Activated T-cell treated with anti-CD3 and anti-CD28 coated beads, Interleukin-2, amount 50 U/mL, for 24 hours (primary cell): ENCODE measurements at regions not wholly inside any gene's neighbourhood (a gene's known extent, or its start where the extent isn't known, plus 50 kb on each side); places are given as distances from the start of the nearest gene placed in this dataset.

Experiments
- DNase-seq: peaks from one replicate; pipeline ENCODE4 v3.0.0-alpha.2; 2020
- H3K27ac Mint-ChIP-seq: 2 replicates; pipeline ENCODE4 v1.8.0; 2020; ENCODE audit warnings: mild to moderate bottlenecking, mixed read lengths
- H3K27me3 Mint-ChIP-seq: 2 replicates; pipeline ENCODE4 v1.8.0; 2020; ENCODE audit warnings: mixed read lengths
- H3K36me3 Mint-ChIP-seq: 2 replicates; pipeline ENCODE4 v1.8.0; 2020; ENCODE audit warnings: low read depth, mixed read lengths
- H3K4me1 Mint-ChIP-seq: 2 replicates; pipeline ENCODE4 v1.8.0; 2020; ENCODE audit warnings: low read depth, mixed read lengths
- H3K4me3 Mint-ChIP-seq: 2 replicates; pipeline ENCODE4 v1.8.0; 2020; ENCODE audit warnings: mild to moderate bottlenecking, moderate library complexity, mixed read lengths
- H3K9me3 Mint-ChIP-seq: 2 replicates; pipeline ENCODE4 v1.8.0; 2020; ENCODE audit warnings: mixed read lengths

GRCh38 chr2:217466104-217466503, 536.7 kb downstream of the TNS1 start:
- DNase-seq, result no peak
- Mint-ChIP-seq H3K9me3 (no peaks in the 10 kb centered on the region), H3K4me1 (no peaks in the 10 kb centered on the region), H3K4me3 (no peak overlapping the region), H3K36me3 (no peaks in the 10 kb centered on the region), H3K27ac (no peak overlapping the region), H3K27me3 (no peaks in the 10 kb centered on the region)

GRCh38 chr2:217465100-217465499, 537.7 kb downstream of the TNS1 start:
- Mint-ChIP-seq H3K4me3 (no peak overlapping the region), H3K27ac (no peak overlapping the region), H3K36me3 (no peaks in the 10 kb centered on the region), H3K9me3 (no peaks in the 10 kb centered on the region), H3K4me1 (no peaks in the 10 kb centered on the region), H3K27me3 (no peaks in the 10 kb centered on the region)
- no peak for DNase-seq

- no peaks in the 10 kb centered on the region for H3K4me1 Mint-ChIP-seq
- no peak for DNase-seq
- H3K27ac Mint-ChIP-seq, result no peak overlapping the region
- H3K9me3 Mint-ChIP-seq, result no peaks in the 10 kb centered on the region
- H3K27me3 Mint-ChIP-seq, result no peaks in the 10 kb centered on the region
- H3K4me3 Mint-ChIP-seq, result no peak overlapping the region
- no peaks in the 10 kb centered on the region for H3K36me3 Mint-ChIP-seq
Observed at GRCh38 chr2:217463402-217464075, 539.3 kb downstream of the TNS1 start.

- Mint-ChIP-seq H3K4me1 (no peaks in the 10 kb centered on the region), H3K36me3 (no peaks in the 10 kb centered on the region), H3K9me3 (peaks cover 2% of the 10 kb centered on the region), H3K27ac (no peak overlapping the region), H3K4me3 (no peak overlapping the region), H3K27me3 (no peaks in the 10 kb centered on the region)
- no peak for DNase-seq
Observed at GRCh38 chr2:217462121-217462520, 540.7 kb downstream of the TNS1 start.

- H3K36me3 Mint-ChIP-seq, result no peaks in the 10 kb centered on the region
- H3K27me3 Mint-ChIP-seq, result no peaks in the 10 kb centered on the region
- H3K4me1 Mint-ChIP-seq, result no peaks in the 10 kb centered on the region
- no peak overlapping the region for H3K4me3 Mint-ChIP-seq
- no peak overlapping the region for H3K27ac Mint-ChIP-seq
- DNase-seq, result no peak
- peaks cover 2% of the 10 kb centered on the region for H3K9me3 Mint-ChIP-seq
Observed at GRCh38 chr2:217461674-217462073, 541.1 kb downstream of the TNS1 start.

GRCh38 chr2:217459680-217460405, 543.0 kb downstream of the TNS1 start:
- H3K27ac Mint-ChIP-seq, result no peak overlapping the region
- no peak for DNase-seq
- no peaks in the 10 kb centered on the region for H3K27me3 Mint-ChIP-seq
- H3K4me3 Mint-ChIP-seq, result no peak overlapping the region
- no peaks in the 10 kb centered on the region for H3K4me1 Mint-ChIP-seq
- H3K36me3 Mint-ChIP-seq, result no peaks in the 10 kb centered on the region
- peaks cover 2% of the 10 kb centered on the region for H3K9me3 Mint-ChIP-seq

- Mint-ChIP-seq H3K36me3 (no peaks in the 10 kb centered on the region), H3K4me1 (no peaks in the 10 kb centered on the region), H3K27ac (no peak overlapping the region), H3K4me3 (no peak overlapping the region), H3K9me3 (peaks cover 2% of the 10 kb centered on the region), H3K27me3 (no peaks in the 10 kb centered on the region)
- DNase-seq, result no peak
Observed at GRCh38 chr2:217459016-217459415, 543.8 kb downstream of the TNS1 start.

- H3K27me3 Mint-ChIP-seq, result no peaks in the 10 kb centered on the region
- DNase-seq, result no peak
- no peaks in the 10 kb centered on the region for H3K4me1 Mint-ChIP-seq
- H3K9me3 Mint-ChIP-seq, result peaks cover 2% of the 10 kb centered on the region
- no peak overlapping the region for H3K27ac Mint-ChIP-seq
- no peak overlapping the region for H3K4me3 Mint-ChIP-seq
- H3K36me3 Mint-ChIP-seq, result no peaks in the 10 kb centered on the region
Observed at GRCh38 chr2:217456016-217456415, 546.8 kb downstream of the TNS1 start.

GRCh38 chr2:217452928-217453327, 549.9 kb downstream of the TNS1 start:
- no peaks in the 10 kb centered on the region for H3K4me1 Mint-ChIP-seq
- no peak overlapping the region for H3K4me3 Mint-ChIP-seq
- no peak for DNase-seq
- no peaks in the 10 kb centered on the region for H3K27me3 Mint-ChIP-seq
- H3K9me3 Mint-ChIP-seq, result peaks cover 2% of the 10 kb centered on the region
- no peak overlapping the region for H3K27ac Mint-ChIP-seq
- no peaks in the 10 kb centered on the region for H3K36me3 Mint-ChIP-seq

- no peaks in the 10 kb centered on the region for H3K9me3 Mint-ChIP-seq
- H3K36me3 Mint-ChIP-seq, result no peaks in the 10 kb centered on the region
- no peaks in the 10 kb centered on the region for H3K27me3 Mint-ChIP-seq
- H3K4me1 Mint-ChIP-seq, result no peaks in the 10 kb centered on the region
- no peak overlapping the region for H3K27ac Mint-ChIP-seq
- H3K4me3 Mint-ChIP-seq, result no peak overlapping the region
- DNase-seq, result no peak
Observed at GRCh38 chr2:217451666-217452065, 551.1 kb downstream of the TNS1 start.

- H3K4me1 Mint-ChIP-seq, result no peaks in the 10 kb centered on the region
- no peaks in the 10 kb centered on the region for H3K9me3 Mint-ChIP-seq
- no peaks in the 10 kb centered on the region for H3K27me3 Mint-ChIP-seq
- H3K27ac Mint-ChIP-seq, result no peak overlapping the region
- DNase-seq, result no peak
- H3K36me3 Mint-ChIP-seq, result no peaks in the 10 kb centered on the region
- H3K4me3 Mint-ChIP-seq, result no peak overlapping the region
Observed at GRCh38 chr2:217449444-217449843, 553.4 kb downstream of the TNS1 start.

GRCh38 chr2:217448860-217449259, 553.9 kb downstream of the TNS1 start:
- no peak for DNase-seq
- Mint-ChIP-seq H3K27me3 (no peaks in the 10 kb centered on the region), H3K9me3 (no peaks in the 10 kb centered on the region), H3K4me1 (no peaks in the 10 kb centered on the region), H3K36me3 (no peaks in the 10 kb centered on the region), H3K27ac (no peak overlapping the region), H3K4me3 (no peak overlapping the region)

GRCh38 chr2:217445723-217446122, 557.1 kb downstream of the TNS1 start:
- Mint-ChIP-seq H3K9me3 (no peaks in the 10 kb centered on the region), H3K4me1 (no peaks in the 10 kb centered on the region), H3K27me3 (no peaks in the 10 kb centered on the region), H3K27ac (no peak overlapping the region), H3K36me3 (no peaks in the 10 kb centered on the region), H3K4me3 (no peak overlapping the region)
- no peak for DNase-seq

- Mint-ChIP-seq H3K27ac (no peak overlapping the region), H3K9me3 (no peaks in the 10 kb centered on the region), H3K4me3 (no peak overlapping the region), H3K4me1 (no peaks in the 10 kb centered on the region), H3K27me3 (no peaks in the 10 kb centered on the region), H3K36me3 (no peaks in the 10 kb centered on the region)
- no peak for DNase-seq
Observed at GRCh38 chr2:217444932-217445331, 557.9 kb downstream of the TNS1 start.

GRCh38 chr2:217444509-217444908, 558.3 kb downstream of the TNS1 start:
- H3K36me3 Mint-ChIP-seq, result no peaks in the 10 kb centered on the region
- no peak overlapping the region for H3K4me3 Mint-ChIP-seq
- no peaks in the 10 kb centered on the region for H3K27me3 Mint-ChIP-seq
- no peak for DNase-seq
- no peaks in the 10 kb centered on the region for H3K4me1 Mint-ChIP-seq
- no peak overlapping the region for H3K27ac Mint-ChIP-seq
- no peaks in the 10 kb centered on the region for H3K9me3 Mint-ChIP-seq
